GM23248 (cell line): ENCODE measurements at regions not wholly inside any gene's neighbourhood (a gene's known extent, or its start where the extent isn't known, plus 50 kb on each side); places are given as distances from the start of the nearest gene placed in this dataset.

Source experiments
- DNase-seq: peaks from one replicate; pipeline ENCODE4 v3.0.0-alpha.2; 2015
- H2AFZ ChIP-seq: fragments of 200-600 bp; sonication (generic); 2 replicates; pipeline ENCODE4 v1.6.1; 2016; ENCODE audit warnings: antibody characterized with exemption
- H3F3A ChIP-seq: fragments of 200-600 bp; sonication (generic); 2 replicates; pipeline ENCODE4 v1.6.1; 2016; ENCODE audit warnings: mild to moderate bottlenecking, antibody characterized with exemption, mixed run types; ENCODE audit not compliant: insufficient read depth
- H3K27ac ChIP-seq: fragments of 200-600 bp; sonication (generic); 2 replicates; pipeline ENCODE4 v1.5.1; 2016; ENCODE audit warnings: mild to moderate bottlenecking
- H3K27me3 ChIP-seq: fragments of 200-600 bp; sonication (generic); replicated peaks from 2 replicates; pipeline ENCODE4 v1.6.1; 2016; ENCODE audit warnings: mild to moderate bottlenecking; ENCODE audit not compliant: insufficient read depth
- H3K36me3 ChIP-seq: fragments of 200-600 bp; sonication (generic); 2 replicates; pipeline ENCODE4 v1.6.1; 2016; ENCODE audit warnings: low read depth, mild to moderate bottlenecking
- H3K4me1 ChIP-seq: fragments of 200-600 bp; sonication (generic); 2 replicates; pipeline ENCODE4 v1.6.1; 2016; ENCODE audit warnings: mild to moderate bottlenecking; ENCODE audit not compliant: insufficient read depth
- H3K4me2 ChIP-seq: fragments of 200-600 bp; sonication (generic); one replicate; pipeline ENCODE4 v1.6.1; 2016; ENCODE audit warnings: mild to moderate bottlenecking; ENCODE audit not compliant: unreplicated experiment
- H3K4me3 ChIP-seq: fragments of 200-600 bp; sonication (generic); 2 replicates; pipeline ENCODE4 v1.5.1; 2016; ENCODE audit warnings: mild to moderate bottlenecking
- H3K79me2 ChIP-seq: fragments of 200-600 bp; sonication (generic); 2 replicates; pipeline ENCODE4 v1.6.1; 2016; ENCODE audit warnings: mild to moderate bottlenecking; ENCODE audit not compliant: insufficient read depth
- H3K9ac ChIP-seq: fragments of 200-600 bp; sonication (generic); 2 replicates; pipeline ENCODE4 v1.6.1; 2016; ENCODE audit warnings: mild to moderate bottlenecking
- H3K9me2 ChIP-seq: fragments of 200-600 bp; sonication (generic); 2 replicates; pipeline ENCODE4 v1.6.1; 2016; ENCODE audit warnings: mixed run types, mild to moderate bottlenecking, moderate library complexity; ENCODE audit not compliant: insufficient read depth
- H3K9me3 ChIP-seq: fragments of 200-600 bp; sonication (generic); one replicate; pipeline ENCODE4 v1.6.1; 2017; ENCODE audit warnings: low read depth
- H4K20me1 ChIP-seq: fragments of 200-600 bp; sonication (generic); 2 replicates; pipeline ENCODE4 v1.6.0; 2016; ENCODE audit not compliant: insufficient read depth
- EZH2 ChIP-seq: fragments of 200-600 bp; sonication (generic); IDR thresholded peaks from 2 replicates; pipeline ENCODE4 v1.6.1; 2018; ENCODE audit warnings: antibody characterized with exemption, mild to moderate bottlenecking; ENCODE audit not compliant: insufficient read depth, poor library complexity, severe bottlenecking
- EZH2phosphoT487 ChIP-seq: fragments of 200-600 bp; sonication (generic); IDR thresholded peaks from 2 replicates; pipeline ENCODE4 v1.6.1; 2018; ENCODE audit warnings: antibody characterized with exemption, moderate library complexity, mild to moderate bottlenecking, low read depth; ENCODE audit not compliant: insufficient read depth
- WGBS, 2 experiments: methylation state at CpG; one replicate each; pipeline ENCODE4 v1.1.6; 2015 to 2017; ENCODE audit warnings: low lambda C conversion rate in 2 of 2, low coverage in 1 of 2; ENCODE audit errors: missing lambda C conversion rate in 2 of 2; 5-methylcytosine and 5-hydroxymethylcytosine counted together
- in situ Hi-C: fragments of 300-500 bp; cut with MboI; formaldehyde crosslinking; loops from 2 replicates; pipeline ENCODE4 v1.15.0; 2020

GRCh38 chrX:94114362-94114761 is 440.4 kb downstream of the FAM133A start:
- Histone ChIP-seq H3K9me2 (no peaks in the 10 kb centered on the region), H3K27me3 (no peaks in the 10 kb centered on the region), H4K20me1 (no peaks in the 10 kb centered on the region), H3K4me2 (no peak overlapping the region), H3K79me2 (no peaks in the 10 kb centered on the region), H3K4me1 (no peaks in the 10 kb centered on the region), H3K9ac (no peak overlapping the region), H3K36me3 (no peaks in the 10 kb centered on the region), H3K27ac (no peak overlapping the region), H3K4me3 (no peak overlapping the region), H3F3A (no peaks in the 10 kb centered on the region), H3K9me3 (no peaks in the 10 kb centered on the region), H2AFZ (no peak overlapping the region)
- in situ Hi-C loops = no loop called here
- WGBS, 2 experiments = 8 to 10% methylated on average over 2 of the region's 2 CpGs
- no peak for DNase-seq
- TF ChIP-seq EZH2phosphoT487 (no peak), EZH2 (no peak)

GRCh38 chrX:94121799-94122198 is 447.8 kb downstream of the FAM133A start:
- 14 to 22% methylated on average over 2 of the region's 2 CpGs for WGBS, 2 experiments
- no peak overlapping the region for H3K27ac ChIP-seq
- H3K27me3 ChIP-seq = no peaks in the 10 kb centered on the region
- no peak overlapping the region for H3K4me2 ChIP-seq
- no peak overlapping the region for H3K4me3 ChIP-seq
- no peak overlapping the region for H3K9ac ChIP-seq
- H3F3A ChIP-seq = no peaks in the 10 kb centered on the region
- H3K36me3 ChIP-seq = no peaks in the 10 kb centered on the region
- in situ Hi-C loops = no loop called here
- no peak for TF ChIP-seq EZH2
- no peak for TF ChIP-seq EZH2phosphoT487
- H4K20me1 ChIP-seq = no peaks in the 10 kb centered on the region
- H3K4me1 ChIP-seq = no peaks in the 10 kb centered on the region
- no peaks in the 10 kb centered on the region for H3K79me2 ChIP-seq
- DNase-seq = no peak
- no peak overlapping the region for H2AFZ ChIP-seq
- no peaks in the 10 kb centered on the region for H3K9me3 ChIP-seq
- no peaks in the 10 kb centered on the region for H3K9me2 ChIP-seq

DNA sequence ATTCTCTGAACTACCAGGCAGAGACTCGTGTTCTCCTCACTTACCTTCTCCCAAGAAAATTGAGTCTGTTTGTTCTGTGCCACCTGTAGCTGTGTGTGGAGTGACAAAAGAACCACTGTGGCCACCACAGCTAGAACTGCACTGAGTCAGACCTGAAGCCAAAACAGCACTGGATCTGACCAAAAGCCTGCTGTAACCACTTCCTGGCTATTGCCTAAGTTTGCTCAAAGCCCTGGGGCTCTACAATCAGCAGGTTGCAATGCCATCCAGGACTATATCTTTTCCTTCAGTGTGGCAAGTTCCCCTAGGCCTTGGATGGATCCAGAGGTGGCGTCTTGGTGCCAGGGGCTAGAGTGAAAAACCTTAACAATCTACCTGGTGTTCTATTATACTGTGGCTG is 449.1 kb downstream of the FAM133A start:
- Histone ChIP-seq H3K4me2 (no peak overlapping the region), H3K4me3 (no peak overlapping the region), H3K9me3 (no peaks in the 10 kb centered on the region), H3K4me1 (no peaks in the 10 kb centered on the region), H2AFZ (no peak overlapping the region), H3K79me2 (no peaks in the 10 kb centered on the region), H3K27ac (no peak overlapping the region), H3K27me3 (no peaks in the 10 kb centered on the region), H3K9me2 (no peaks in the 10 kb centered on the region), H3K36me3 (no peaks in the 10 kb centered on the region), H3F3A (no peaks in the 10 kb centered on the region), H3K9ac (no peak overlapping the region), H4K20me1 (no peaks in the 10 kb centered on the region)
- WGBS, 2 experiments = 0 to 8% methylated on average over 1 of the region's 2 CpGs
- no peak for DNase-seq
- TF ChIP-seq EZH2phosphoT487 (no peak), EZH2 (no peak)
- in situ Hi-C loops = no loop called here

- H3K27ac ChIP-seq = no peak overlapping the region
- H3K4me3 ChIP-seq = no peak overlapping the region
- WGBS, 2 experiments = 0% methylated on average over 2 of the region's 2 CpGs
- no peak overlapping the region for H2AFZ ChIP-seq
- in situ Hi-C loops = no loop called here
- no peak overlapping the region for H3K4me2 ChIP-seq
- H3F3A ChIP-seq = no peaks in the 10 kb centered on the region
- H4K20me1 ChIP-seq = no peaks in the 10 kb centered on the region
- H3K9ac ChIP-seq = no peak overlapping the region
- no peaks in the 10 kb centered on the region for H3K9me2 ChIP-seq
- DNase-seq = no peak
- H3K9me3 ChIP-seq = no peaks in the 10 kb centered on the region
- no peaks in the 10 kb centered on the region for H3K79me2 ChIP-seq
- H3K36me3 ChIP-seq = no peaks in the 10 kb centered on the region
- no peaks in the 10 kb centered on the region for H3K27me3 ChIP-seq
- no peaks in the 10 kb centered on the region for H3K4me1 ChIP-seq
- no peak for TF ChIP-seq EZH2
- TF ChIP-seq EZH2phosphoT487 = no peak
Observed at GRCh38 chrX:94162971-94163370, 489.0 kb downstream of the FAM133A start.

- no peaks in the 10 kb centered on the region for H3K9me2 ChIP-seq
- no peak overlapping the region for H3K9ac ChIP-seq
- peak; percentile 1 for DNase-seq
- no peaks in the 10 kb centered on the region for H3K36me3 ChIP-seq
- no peaks in the 10 kb centered on the region for H3F3A ChIP-seq
- in situ Hi-C loops = no loop called here
- no peak overlapping the region for H3K4me3 ChIP-seq
- no peaks in the 10 kb centered on the region for H4K20me1 ChIP-seq
- H3K27ac ChIP-seq = no peak overlapping the region
- no peak overlapping the region for H2AFZ ChIP-seq
- TF ChIP-seq EZH2 (no peak), EZH2phosphoT487 (no peak)
- H3K79me2 ChIP-seq = no peaks in the 10 kb centered on the region
- H3K4me2 ChIP-seq = no peak overlapping the region
- WGBS, 2 experiments = 38 to 52% methylated on average over 7 to 9 of the region's 9 CpGs
- H3K9me3 ChIP-seq = no peaks in the 10 kb centered on the region
- H3K4me1 ChIP-seq = no peaks in the 10 kb centered on the region
- H3K27me3 ChIP-seq = no peaks in the 10 kb centered on the region
Observed at GRCh38 chrX:94178145-94178788, 504.3 kb downstream of the FAM133A start.
